ENCODE measurements at regions not wholly inside any gene's neighbourhood (a gene's known extent, or its start where the extent isn't known, plus 50 kb on each side); places are given as distances from the start of the nearest gene placed in this dataset.

GRCh38 chr3:124384527-124384926 is 345.7 kb upstream of the UMPS start:
- TF ChIP-seq CTCF (IDR thresholded peaks at IDR 0.05; ENCODE audit: low read depth, low read length, poor library complexity, severe bottlenecking): no peak
- TF ChIP-seq EZH2phosphoT487 (IDR thresholded peaks at IDR 0.05; ENCODE audit: borderline replicate concordance, low read length): no peak

All from DOHH2 (cell line).